ENCODE measurements at regions not wholly inside any gene's neighbourhood (a gene's known extent, or its start where the extent isn't known, plus 50 kb on each side); places are given as distances from the start of the nearest gene placed in this dataset.

DNA sequence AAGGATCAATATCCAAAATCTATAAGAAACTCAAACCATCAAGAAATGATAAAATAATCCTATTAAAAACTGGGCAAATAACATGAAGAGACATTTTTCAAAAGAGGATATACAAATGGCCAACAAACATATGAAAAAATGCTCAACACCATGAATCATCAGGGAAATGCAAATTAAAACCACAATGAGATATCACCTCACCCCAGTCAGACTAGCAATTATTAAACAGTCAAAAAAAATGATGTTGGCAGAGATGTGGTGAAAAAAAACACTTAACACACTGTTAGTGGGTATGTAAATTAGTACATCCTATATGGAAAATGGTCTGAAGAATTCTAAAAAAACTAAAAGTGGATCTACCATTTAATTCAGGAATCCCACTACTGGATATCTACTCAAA, 379.0 kb upstream of the SOX9 start:
- no peak for TF ChIP-seq CTCF (conservative IDR thresholded peaks at IDR 0.05; ENCODE audit: low read depth in 2 of 2)
- TF ChIP-seq POLR2AphosphoS5 (IDR thresholded peaks at IDR 0.05; ENCODE audit: low read depth): no peak
- no peak for TF ChIP-seq EZH2 (IDR thresholded peaks at IDR 0.05; ENCODE audit: low read depth, unreplicated experiment)
- no peak for TF ChIP-seq ZNF114 (CRISPR knock-in tag; IDR thresholded peaks at IDR 0.05)
- TF ChIP-seq, protein P1, sequence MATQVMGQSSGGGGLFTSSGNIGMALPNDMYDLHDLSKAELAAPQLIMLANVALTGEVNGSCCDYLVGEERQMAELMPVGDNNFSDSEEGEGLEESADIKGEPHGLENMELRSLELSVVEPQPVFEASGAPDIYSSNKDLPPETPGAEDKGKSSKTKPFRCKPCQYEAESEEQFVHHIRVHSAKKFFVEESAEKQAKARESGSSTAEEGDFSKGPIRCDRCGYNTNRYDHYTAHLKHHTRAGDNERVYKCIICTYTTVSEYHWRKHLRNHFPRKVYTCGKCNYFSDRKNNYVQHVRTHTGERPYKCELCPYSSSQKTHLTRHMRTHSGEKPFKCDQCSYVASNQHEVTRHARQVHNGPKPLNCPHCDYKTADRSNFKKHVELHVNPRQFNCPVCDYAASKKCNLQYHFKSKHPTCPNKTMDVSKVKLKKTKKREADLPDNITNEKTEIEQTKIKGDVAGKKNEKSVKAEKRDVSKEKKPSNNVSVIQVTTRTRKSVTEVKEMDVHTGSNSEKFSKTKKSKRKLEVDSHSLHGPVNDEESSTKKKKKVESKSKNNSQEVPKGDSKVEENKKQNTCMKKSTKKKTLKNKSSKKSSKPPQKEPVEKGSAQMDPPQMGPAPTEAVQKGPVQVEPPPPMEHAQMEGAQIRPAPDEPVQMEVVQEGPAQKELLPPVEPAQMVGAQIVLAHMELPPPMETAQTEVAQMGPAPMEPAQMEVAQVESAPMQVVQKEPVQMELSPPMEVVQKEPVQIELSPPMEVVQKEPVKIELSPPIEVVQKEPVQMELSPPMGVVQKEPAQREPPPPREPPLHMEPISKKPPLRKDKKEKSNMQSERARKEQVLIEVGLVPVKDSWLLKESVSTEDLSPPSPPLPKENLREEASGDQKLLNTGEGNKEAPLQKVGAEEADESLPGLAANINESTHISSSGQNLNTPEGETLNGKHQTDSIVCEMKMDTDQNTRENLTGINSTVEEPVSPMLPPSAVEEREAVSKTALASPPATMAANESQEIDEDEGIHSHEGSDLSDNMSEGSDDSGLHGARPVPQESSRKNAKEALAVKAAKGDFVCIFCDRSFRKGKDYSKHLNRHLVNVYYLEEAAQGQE (IDR thresholded peaks at IDR 0.05; ENCODE audit: unreplicated experiment): no peak
- TF ChIP-seq JUNB (IDR thresholded peaks at IDR 0.05; ENCODE audit: unreplicated experiment): no peak
- no peak for TF ChIP-seq EZH2phosphoT487 (IDR thresholded peaks at IDR 0.05; ENCODE audit: unreplicated experiment)
- TF ChIP-seq, protein P2, sequence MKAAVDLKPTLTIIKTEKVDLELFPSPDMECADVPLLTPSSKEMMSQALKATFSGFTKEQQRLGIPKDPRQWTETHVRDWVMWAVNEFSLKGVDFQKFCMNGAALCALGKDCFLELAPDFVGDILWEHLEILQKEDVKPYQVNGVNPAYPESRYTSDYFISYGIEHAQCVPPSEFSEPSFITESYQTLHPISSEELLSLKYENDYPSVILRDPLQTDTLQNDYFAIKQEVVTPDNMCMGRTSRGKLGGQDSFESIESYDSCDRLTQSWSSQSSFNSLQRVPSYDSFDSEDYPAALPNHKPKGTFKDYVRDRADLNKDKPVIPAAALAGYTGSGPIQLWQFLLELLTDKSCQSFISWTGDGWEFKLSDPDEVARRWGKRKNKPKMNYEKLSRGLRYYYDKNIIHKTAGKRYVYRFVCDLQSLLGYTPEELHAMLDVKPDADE (IDR thresholded peaks at IDR 0.05): no peak

Measured in GM23338 (cell line).